SK-N-MC (cell line): ENCODE measurements at regions not wholly inside any gene's neighbourhood (a gene's known extent, or its start where the extent isn't known, plus 50 kb on each side); places are given as distances from the start of the nearest gene placed in this dataset.

Source experiments
- EZH2 ChIP-seq: fragments of 200-600 bp; sonication (generic); IDR thresholded peaks from one replicate; pipeline ENCODE4 v1.6.1; 2017; ENCODE audit warnings: antibody characterized with exemption
- FOXP2 ChIP-seq: optimal IDR thresholded peaks from 2 replicates; pipeline ENCODE3; 2011; ENCODE audit warnings: mild to moderate bottlenecking, moderate library complexity; ENCODE audit not compliant: insufficient read depth; ENCODE audit errors: extremely low read length, control extremely low read depth
- POLR2AphosphoS5 ChIP-seq: IDR thresholded peaks from 2 replicates; pipeline ENCODE4 v1.6.1; 2012; ENCODE audit warnings: mild to moderate bottlenecking, low read depth, low read length, borderline replicate concordance

DNA sequence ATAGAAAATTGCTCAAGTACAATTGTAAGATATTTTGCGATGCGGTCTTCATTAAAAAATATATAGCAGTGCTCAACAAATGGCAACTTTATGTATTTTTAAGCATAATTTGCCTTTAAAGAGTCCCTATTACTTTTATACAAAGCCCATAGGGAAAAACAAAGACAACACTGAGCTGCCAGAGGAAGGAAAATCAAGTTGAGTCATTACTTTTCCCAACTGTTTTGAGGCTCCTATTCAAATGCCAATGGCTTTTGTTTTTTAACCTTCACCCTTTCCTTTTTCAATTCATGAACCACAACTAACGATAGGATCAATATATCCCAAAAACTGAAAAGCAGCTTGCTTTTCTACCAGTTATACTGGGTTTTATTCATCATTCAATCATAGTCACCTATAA is 157.6 kb upstream of the PLEKHA5 start:
- TF ChIP-seq POLR2AphosphoS5 (no peak), EZH2 (no peak), FOXP2 (no peak)
